ENCODE measurements at regions not wholly inside any gene's neighbourhood (a gene's known extent, or its start where the extent isn't known, plus 50 kb on each side); places are given as distances from the start of the nearest gene placed in this dataset.
A peak's percentile ranks its signal among the peaks of the same experiment; 100 is the strongest.

DNA sequence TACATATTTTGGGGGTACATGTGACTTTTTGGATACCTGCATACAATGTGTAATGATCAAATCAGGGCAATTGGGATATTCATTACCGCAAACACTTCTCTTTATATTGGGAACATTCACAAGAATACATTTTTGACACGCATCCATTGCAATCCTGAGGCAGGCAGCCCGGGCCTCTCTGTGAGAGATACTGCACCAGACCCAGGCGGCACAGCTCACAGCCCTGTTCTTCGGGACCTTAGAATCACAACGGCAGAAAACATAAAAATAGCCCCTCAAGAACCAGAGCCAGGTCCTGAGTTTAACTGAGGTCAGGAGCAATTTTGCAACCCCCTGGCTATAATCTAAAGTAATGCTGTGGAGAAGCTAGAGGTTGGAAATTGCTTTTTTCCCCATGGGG, 90.8 kb upstream of the PGBD5 start:
- Histone ChIP-seq H3K4me1 (peaks cover 16% of the 10 kb centered on the region), H3K9me3 (replicated peaks) (0 out of 2 replicates have a peak, but pooled peaks cover 3% of the 10 kb centered on the region), H3K4me3 (no peak overlapping the region), H3K27me3 (no peaks in the 10 kb centered on the region), H3K36me3 (no peaks in the 10 kb centered on the region), H3K27ac (no peak overlapping the region)
- no peak for DNase-seq

DNA sequence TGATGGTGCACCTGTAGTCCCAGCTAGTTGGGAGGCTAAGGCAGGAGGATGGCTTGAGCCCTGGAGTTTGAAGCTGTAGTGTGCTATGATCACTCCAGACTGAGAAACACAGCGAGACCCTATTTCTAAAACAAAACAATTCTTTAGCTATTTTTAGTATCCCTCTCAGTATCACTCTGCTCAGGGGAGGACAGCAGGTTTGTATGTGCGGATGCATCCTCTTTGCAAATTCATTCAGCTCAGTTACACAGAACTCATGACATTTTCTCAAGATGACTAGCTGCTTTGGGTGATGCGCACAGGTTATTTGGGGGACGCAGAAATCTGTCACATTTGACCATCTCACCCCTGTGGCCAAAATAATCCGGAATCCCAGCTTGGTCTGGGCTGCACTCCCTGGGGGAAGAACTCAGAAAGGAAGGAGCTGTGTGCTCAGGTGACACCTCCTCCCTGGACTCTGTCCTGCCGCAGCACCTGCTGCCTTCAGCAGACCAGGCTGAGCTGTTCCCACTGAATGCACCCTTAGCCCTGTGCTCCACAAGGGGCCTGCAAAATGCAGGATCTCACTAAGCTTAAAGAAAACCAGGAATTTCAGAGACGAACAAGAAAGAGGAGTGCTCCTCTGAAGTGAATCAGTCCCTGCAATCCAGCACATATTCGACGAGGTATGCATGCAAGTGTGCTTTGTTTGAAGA, 89.5 kb upstream of the PGBD5 start:
- Histone ChIP-seq H3K9me3 (replicated peaks) (0 out of 2 replicates have a peak, but pooled peaks cover 3% of the 10 kb centered on the region), H3K4me1 (peaks cover 21% of the 10 kb centered on the region), H3K36me3 (no peaks in the 10 kb centered on the region), H3K27me3 (no peaks in the 10 kb centered on the region), H3K4me3 (no peak overlapping the region), H3K27ac (no peak overlapping the region)
- DNase-seq: no peak

DNA sequence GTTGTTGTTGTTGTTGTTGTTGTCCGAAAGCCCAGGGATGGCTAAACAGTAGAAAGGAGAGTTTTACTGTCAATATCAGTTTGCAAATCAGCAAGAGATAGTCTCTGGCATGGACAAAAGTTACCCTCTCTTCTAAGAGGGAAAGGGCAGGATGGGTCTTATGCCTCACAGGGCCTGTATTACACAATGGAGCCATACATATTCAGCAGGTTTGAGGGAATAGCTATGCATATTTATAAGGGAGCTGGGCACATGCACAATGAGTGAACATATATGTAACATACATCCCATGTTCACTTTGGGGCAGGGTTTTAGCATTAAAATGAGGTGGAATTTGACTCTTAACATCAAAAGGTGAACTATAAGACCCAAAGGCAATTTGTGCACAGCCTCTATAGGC, 84.4 kb upstream of the PGBD5 start:
- Histone ChIP-seq H3K27me3 (no peaks in the 10 kb centered on the region), H3K4me3 (no peak overlapping the region), H3K27ac (peak overlapping the region; percentile 85), H3K4me1 (peaks cover 25% of the 10 kb centered on the region), H3K9me3 (replicated peaks) (no peaks in the 10 kb centered on the region), H3K36me3 (no peaks in the 10 kb centered on the region)
- DNase-seq: no peak

DNA sequence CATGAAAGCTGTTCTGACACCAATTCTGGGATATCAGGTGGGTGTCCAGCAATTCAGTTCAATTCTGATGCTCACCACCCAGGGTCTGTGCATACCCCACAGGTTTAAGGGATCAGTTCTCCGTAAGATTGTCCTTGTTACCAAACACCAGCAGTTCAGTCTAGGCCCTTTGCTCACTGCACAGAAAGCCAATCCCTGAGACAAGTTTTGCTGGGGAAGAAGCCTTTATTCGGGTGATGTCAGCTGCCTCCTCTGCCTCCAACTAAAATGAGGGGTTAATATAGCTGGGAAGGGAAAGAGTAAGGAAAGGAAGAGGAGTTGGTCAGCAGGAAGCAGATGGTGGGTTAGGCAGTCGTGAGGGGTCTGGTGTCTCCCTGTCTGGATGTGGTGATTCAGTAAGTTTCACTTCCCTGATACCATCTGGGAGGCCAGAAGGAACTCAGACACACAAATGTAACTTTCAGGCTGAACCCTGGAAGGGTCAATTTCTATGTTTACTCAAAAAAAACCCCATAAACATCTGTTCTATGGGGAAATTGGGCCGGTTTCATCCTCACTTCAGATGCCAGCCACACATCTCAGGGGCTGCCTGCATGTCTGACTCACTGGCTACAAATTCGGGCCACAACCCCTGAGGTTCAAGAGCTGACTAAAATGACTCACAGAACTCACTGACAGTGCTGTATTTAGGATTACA, 83.3 kb upstream of the PGBD5 start:
- Histone ChIP-seq H3K4me1 (peaks cover 31% of the 10 kb centered on the region), H3K36me3 (no peaks in the 10 kb centered on the region), H3K27me3 (no peaks in the 10 kb centered on the region), H3K4me3 (no peak overlapping the region), H3K9me3 (replicated peaks) (no peaks in the 10 kb centered on the region), H3K27ac (peak overlapping the region; percentile 85)
- peak; percentile 54 to 74 for DNase-seq

- no peaks in the 10 kb centered on the region for H3K27me3 ChIP-seq
- no peaks in the 10 kb centered on the region for H3K9me3 ChIP-seq (replicated peaks)
- no peaks in the 10 kb centered on the region for H3K36me3 ChIP-seq
- H3K4me3 ChIP-seq: no peak overlapping the region
- peaks cover 47% of the 10 kb centered on the region for H3K4me1 ChIP-seq
- H3K27ac ChIP-seq: no peak overlapping the region
- DNase-seq: peak in 1 of 2 experiments; percentile 26
Observed at GRCh38 chr1:230507666-230508402, 81.7 kb upstream of the PGBD5 start.

DNA sequence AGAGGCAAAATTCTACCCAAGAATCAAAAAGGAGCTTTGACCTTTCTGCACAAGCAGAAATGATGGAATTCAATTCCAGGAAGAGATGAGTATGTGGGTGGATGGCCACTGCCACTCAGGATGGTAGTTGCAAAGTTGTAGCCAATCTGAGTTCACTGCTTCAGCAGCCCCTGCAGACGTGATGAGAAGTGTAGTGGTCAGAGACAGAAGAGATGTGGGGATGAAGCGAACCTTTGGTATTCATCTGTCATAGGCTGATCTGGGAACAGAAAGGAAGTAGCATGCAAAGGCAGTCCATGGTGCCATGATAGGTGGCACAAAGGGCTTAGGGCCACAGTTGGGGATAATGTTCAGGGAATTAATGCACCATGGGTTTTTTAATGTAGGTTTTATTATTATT, 81.1 kb upstream of the PGBD5 start:
- Histone ChIP-seq H3K4me1 (peaks cover 53% of the 10 kb centered on the region), H3K36me3 (no peaks in the 10 kb centered on the region), H3K4me3 (no peak overlapping the region), H3K27ac (no peak overlapping the region), H3K9me3 (replicated peaks) (no peaks in the 10 kb centered on the region), H3K27me3 (no peaks in the 10 kb centered on the region)
- no peak for DNase-seq

DNA sequence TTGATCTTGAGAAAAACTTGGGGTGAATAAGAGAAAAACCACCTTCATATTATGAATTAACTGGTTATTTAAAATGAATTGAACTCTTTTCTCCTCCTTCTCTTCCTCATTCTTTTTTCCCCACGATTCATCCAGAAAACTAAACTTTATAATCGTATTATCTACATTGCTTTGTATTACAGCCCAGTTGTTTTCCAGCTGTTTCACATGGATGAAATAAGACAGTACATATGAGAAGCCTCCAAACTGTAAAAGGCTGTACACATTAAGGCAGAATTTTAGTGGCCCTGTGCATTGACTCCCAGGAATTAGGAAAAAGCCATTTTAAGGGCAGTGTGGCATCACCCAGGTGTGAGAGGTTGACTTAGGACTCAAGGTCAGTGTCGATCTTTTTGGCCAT, 80.3 kb upstream of the PGBD5 start:
- Histone ChIP-seq H3K36me3 (no peaks in the 10 kb centered on the region), H3K27me3 (no peaks in the 10 kb centered on the region), H3K9me3 (replicated peaks) (no peaks in the 10 kb centered on the region), H3K4me3 (no peak overlapping the region), H3K4me1 (peaks cover 61% of the 10 kb centered on the region), H3K27ac (no peak overlapping the region)
- DNase-seq: no peak

DNA sequence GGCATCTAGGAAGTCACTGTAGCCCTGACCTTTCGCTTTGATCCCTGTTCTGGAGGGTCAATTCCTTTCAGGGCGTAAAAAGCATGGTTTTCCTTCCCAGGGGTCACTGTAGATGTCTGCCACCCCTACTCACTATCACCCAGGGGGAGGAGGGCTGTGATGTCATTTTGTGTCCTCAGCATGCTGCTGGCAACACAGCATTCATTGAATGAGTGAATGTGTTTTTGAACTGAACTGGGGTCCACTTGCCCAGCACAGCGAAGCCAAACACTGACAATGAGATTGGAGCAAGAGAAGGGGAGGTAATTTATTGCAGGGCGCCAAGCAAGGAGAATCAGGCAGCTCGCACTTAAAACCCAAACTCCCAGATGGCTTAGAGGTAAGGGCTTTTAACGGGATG, 78.2 kb upstream of the PGBD5 start:
- no peaks in the 10 kb centered on the region for H3K27me3 ChIP-seq
- peak in 1 of 2 experiments; percentile 16 for DNase-seq
- H3K9me3 ChIP-seq (replicated peaks): peaks cover 12% of the 10 kb centered on the region
- no peak overlapping the region for H3K4me3 ChIP-seq
- peaks cover 51% of the 10 kb centered on the region for H3K4me1 ChIP-seq
- peak overlapping the region; percentile 82 for H3K27ac ChIP-seq
- H3K36me3 ChIP-seq: no peaks in the 10 kb centered on the region

GRCh38 chr1:230503726-230504125, 77.6 kb upstream of the PGBD5 start:
- H3K4me1 ChIP-seq: peaks cover 47% of the 10 kb centered on the region
- no peak overlapping the region for H3K4me3 ChIP-seq
- DNase-seq: peak; percentile 53 to 67
- H3K27me3 ChIP-seq: no peaks in the 10 kb centered on the region
- H3K27ac ChIP-seq: peak overlapping the region; percentile 82
- H3K9me3 ChIP-seq (replicated peaks): peaks cover 12% of the 10 kb centered on the region
- H3K36me3 ChIP-seq: no peaks in the 10 kb centered on the region

DNA sequence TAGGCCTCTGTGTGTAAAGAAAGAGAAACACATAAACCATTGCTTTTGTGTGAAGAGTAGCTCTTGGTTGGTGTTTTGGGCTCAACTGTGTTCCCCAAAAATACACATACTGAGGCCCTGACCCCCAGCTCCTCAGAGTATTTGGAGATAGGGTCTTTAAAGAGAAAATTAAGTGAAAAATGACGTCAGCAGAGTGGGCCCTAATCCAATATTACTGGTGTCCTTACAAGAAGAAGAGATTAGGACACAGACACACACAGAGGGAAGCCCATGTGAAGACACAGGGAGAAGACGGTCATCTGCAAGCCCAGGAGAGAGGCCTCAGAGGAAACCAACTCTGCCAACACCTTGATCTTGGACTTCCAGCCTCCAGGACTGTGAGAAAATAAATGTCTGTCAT, 76.9 kb upstream of the PGBD5 start:
- Histone ChIP-seq H3K27ac (peak overlapping the region; percentile 82), H3K27me3 (no peaks in the 10 kb centered on the region)
- DNase-seq: no peak

GRCh38 chr1:230502306-230502705, 76.2 kb upstream of the PGBD5 start:
- peak overlapping the region; percentile 82 for H3K27ac ChIP-seq
- no peaks in the 10 kb centered on the region for H3K36me3 ChIP-seq
- DNase-seq: peak; percentile 60 to 77

More for the DNA sequence above, 76.9 kb upstream of the PGBD5 start:
- H3K9me3 ChIP-seq (replicated peaks): peaks cover 12% of the 10 kb centered on the region
- H3K4me1 ChIP-seq: peaks cover 46% of the 10 kb centered on the region
- no peaks in the 10 kb centered on the region for H3K36me3 ChIP-seq
- H3K4me3 ChIP-seq: no peak overlapping the region

GRCh38 chr1:230501849-230502248, 75.7 kb upstream of the PGBD5 start:
- Histone ChIP-seq H3K4me1 (peaks cover 43% of the 10 kb centered on the region), H3K27ac (peak overlapping the region; percentile 82), H3K9me3 (replicated peaks) (peaks cover 12% of the 10 kb centered on the region), H3K4me3 (no peak overlapping the region), H3K36me3 (no peaks in the 10 kb centered on the region), H3K27me3 (no peaks in the 10 kb centered on the region)
- DNase-seq: peak; percentile 61 to 77

More at GRCh38 chr1:230502306-230502705, 76.2 kb upstream of the PGBD5 start:
- peaks cover 43% of the 10 kb centered on the region for H3K4me1 ChIP-seq
- peaks cover 12% of the 10 kb centered on the region for H3K9me3 ChIP-seq (replicated peaks)
- H3K4me3 ChIP-seq: no peak overlapping the region
- H3K27me3 ChIP-seq: no peaks in the 10 kb centered on the region

DNA sequence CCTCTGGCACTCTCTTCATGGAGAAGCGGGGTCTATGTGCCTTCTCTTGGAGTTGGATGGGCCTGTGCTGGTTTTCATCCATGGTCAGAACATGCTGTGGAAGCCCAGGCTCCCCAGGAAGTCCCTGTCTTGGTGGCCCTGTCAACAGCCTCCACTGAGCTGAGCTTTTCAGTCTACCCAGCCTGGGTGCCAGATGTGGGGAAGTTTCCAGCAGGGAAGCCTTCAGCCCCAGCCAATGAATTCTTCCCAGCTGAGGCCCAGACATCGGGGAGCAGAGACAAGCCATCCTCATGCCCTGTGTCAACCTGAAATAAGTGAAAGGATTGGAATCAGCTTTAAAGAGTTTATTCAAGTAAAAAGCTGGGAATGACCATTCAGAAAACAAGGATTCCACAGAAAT, 75.1 kb upstream of the PGBD5 start:
- Histone ChIP-seq H3K27me3 (no peaks in the 10 kb centered on the region), H3K36me3 (no peaks in the 10 kb centered on the region), H3K9me3 (replicated peaks) (peaks cover 12% of the 10 kb centered on the region), H3K4me3 (no peak overlapping the region), H3K4me1 (peaks cover 43% of the 10 kb centered on the region), H3K27ac (peak overlapping the region; percentile 82)
- peak in 1 of 2 experiments; percentile 13 for DNase-seq

GRCh38 chr1:230500063-230500462, 73.9 kb upstream of the PGBD5 start:
- Histone ChIP-seq H3K27ac (no peak overlapping the region), H3K36me3 (no peaks in the 10 kb centered on the region), H3K4me3 (no peak overlapping the region), H3K4me1 (peaks cover 40% of the 10 kb centered on the region), H3K27me3 (no peaks in the 10 kb centered on the region), H3K9me3 (replicated peaks) (peaks cover 12% of the 10 kb centered on the region)
- DNase-seq: no peak

GRCh38 chr1:230499496-230499895, 73.4 kb upstream of the PGBD5 start:
- no peak for DNase-seq
- Histone ChIP-seq H3K9me3 (replicated peaks) (peaks cover 15% of the 10 kb centered on the region), H3K36me3 (no peaks in the 10 kb centered on the region), H3K27me3 (no peaks in the 10 kb centered on the region), H3K4me1 (peaks cover 37% of the 10 kb centered on the region), H3K27ac (no peak overlapping the region), H3K4me3 (no peak overlapping the region)

Measured in SJCRH30 (cell line).